COLO829 (cell line): ENCODE measurements at regions not wholly inside any gene's neighbourhood (a gene's known extent, or its start where the extent isn't known, plus 50 kb on each side); places are given as distances from the start of the nearest gene placed in this dataset.
A peak's percentile ranks its signal among the peaks of the same experiment; 100 is the strongest.
"Not testable (repeated sequence)": the region's sequence is repeated elsewhere in the genome, so short reads cannot be mapped to it uniquely, and the experiment has no call there.

ENCODE experiments used
- DNase-seq: peaks from one replicate; pipeline ENCODE4 v3.0.0; 2012; ENCODE audit warnings: low spot score

GRCh38 chr1:234958706-234959657, 169.7 kb downstream of the TOMM20 start:
- DNase-seq = no peak

GRCh38 chr1:234958066-234958705, 170.5 kb downstream of the TOMM20 start:
- DNase-seq = no peak

- peak; percentile 53 for DNase-seq
Measured at GRCh38 chr1:234957330-234958065, 171.1 kb downstream of the TOMM20 start.

- no peak for DNase-seq
Measured at GRCh38 chr1:234956821-234957329, 171.8 kb downstream of the TOMM20 start.

- DNase-seq = no peak
Measured at GRCh38 chr1:234955107-234955731, 173.4 kb downstream of the TOMM20 start.

- no peak for DNase-seq
Measured at GRCh38 chr1:234954613-234955012, 174.0 kb downstream of the TOMM20 start.

- DNase-seq = no peak
Measured at GRCh38 chr1:234953655-234954405, 174.8 kb downstream of the TOMM20 start.

GRCh38 chr1:234950598-234950997, 178.0 kb downstream of the TOMM20 start:
- no peak for DNase-seq

GRCh38 chr1:234949528-234949927, 179.1 kb downstream of the TOMM20 start:
- DNase-seq = not testable (repeated sequence)

GRCh38 chr1:234944439-234945344, 183.9 kb downstream of the TOMM20 start:
- no peak for DNase-seq

GRCh38 chr1:234943836-234944402, 184.7 kb downstream of the TOMM20 start:
- no peak for DNase-seq

GRCh38 chr1:234942879-234943506, 185.6 kb downstream of the TOMM20 start:
- no peak for DNase-seq

- no peak for DNase-seq
Measured at GRCh38 chr1:234942012-234942332, 186.7 kb downstream of the TOMM20 start.

- no peak for DNase-seq
Measured at GRCh38 chr1:234941321-234942011, 187.2 kb downstream of the TOMM20 start.

- DNase-seq = no peak
Measured at GRCh38 chr1:234940841-234941240, 187.8 kb downstream of the TOMM20 start.

- no peak for DNase-seq
Measured at GRCh38 chr1:234938924-234939323, 189.7 kb downstream of the TOMM20 start.

- no peak for DNase-seq
Measured at GRCh38 chr1:234938135-234938534, 190.5 kb downstream of the TOMM20 start.

- DNase-seq = no peak
Measured at GRCh38 chr1:234936612-234937389, 191.8 kb downstream of the TOMM20 start.
